Adrenal gland (tissue), 5 donors: ENCODE measurements at regions not wholly inside any gene's neighbourhood (a gene's known extent, or its start where the extent isn't known, plus 50 kb on each side); places are given as distances from the start of the nearest gene placed in this dataset.

Experiments
- CTCF ChIP-seq, 6 experiments: fragments of 450-650 bp in 4 of 6; fragments of 200-600 bp in 2 of 6; sonication (generic) in 1 of 6; IDR thresholded peaks; 1 replicate in 5 of 6; 2 replicates in 1 of 6; pipeline versions ENCODE4 v1.5.1 to v1.8.0; 2016 to 2021; ENCODE audit warnings: antibody characterized with exemption in 6 of 6, mild to moderate bottlenecking in 2 of 6, moderate library complexity in 1 of 6
- POLR2A ChIP-seq, 2 donors: fragments of 450-650 bp; IDR thresholded peaks; one replicate each; pipeline ENCODE4 v1.6.1; 2017; ENCODE audit warnings: antibody characterized with exemption in 2 of 2, mild to moderate bottlenecking in 2 of 2, moderate library complexity in 1 of 2
- donor health status: DM: no; HTN: no; CAD: no.

- TF ChIP-seq CTCF (IDR thresholded peaks at IDR 0.05), result no peak
- no peak for TF ChIP-seq POLR2A (IDR thresholded peaks at IDR 0.05)
Observed at GRCh38 chr12:85626784-85627171, 209.4 kb downstream of the RASSF9 start.
